Activated CD4-positive, alpha-beta T cell treated with anti-CD3 and anti-CD28 coated beads, Interleukin-2, amount 10 ng/mL, durations not matched to agents 7 days and 5 days (primary cell): ENCODE measurements at regions not wholly inside any gene's neighbourhood (a gene's known extent, or its start where the extent isn't known, plus 50 kb on each side); places are given as distances from the start of the nearest gene placed in this dataset.

ENCODE experiments used
- CTCF ChIA-PET: fragments of 350-600 bp; sonication (Branson Sonifier 250); formaldehyde crosslinking; loops from one replicate; lab custom pipeline; 2021; ENCODE audit warnings: antibody characterized with exemption; lab: Charles Lee
- POLR2A ChIA-PET: fragments of 350-600 bp; sonication (Branson Sonifier 250); formaldehyde crosslinking; loops from one replicate; lab custom pipeline; 2021; ENCODE audit warnings: antibody characterized with exemption; lab: Charles Lee
- DNase-seq: peaks from one replicate; pipeline ENCODE4 v3.0.0-alpha.2; 2020
- H3K27ac Mint-ChIP-seq: one replicate; pipeline ENCODE4 v1.8.0; 2021; ENCODE audit warnings: mild to moderate bottlenecking, moderate library complexity, mixed read lengths
- H3K27me3 Mint-ChIP-seq: one replicate; pipeline ENCODE4 v1.8.0; 2021; ENCODE audit warnings: mixed read lengths
- H3K36me3 Mint-ChIP-seq: one replicate; pipeline ENCODE4 v1.8.0; 2021; ENCODE audit warnings: low read depth, mixed read lengths
- H3K4me1 Mint-ChIP-seq: one replicate; pipeline ENCODE4 v1.8.0; 2021; ENCODE audit warnings: mixed read lengths
- H3K4me3 Mint-ChIP-seq: one replicate; pipeline ENCODE4 v1.8.0; 2021; ENCODE audit warnings: mild to moderate bottlenecking, moderate library complexity, mixed read lengths
- H3K9me3 Mint-ChIP-seq: one replicate; pipeline ENCODE4 v1.8.0; 2021; ENCODE audit warnings: mixed read lengths

- POLR2A ChIA-PET: no interaction called here
These were observed 306.0 kb downstream of the BCL11B start for GRCh38 chr14:98966016-98966415.

DNA sequence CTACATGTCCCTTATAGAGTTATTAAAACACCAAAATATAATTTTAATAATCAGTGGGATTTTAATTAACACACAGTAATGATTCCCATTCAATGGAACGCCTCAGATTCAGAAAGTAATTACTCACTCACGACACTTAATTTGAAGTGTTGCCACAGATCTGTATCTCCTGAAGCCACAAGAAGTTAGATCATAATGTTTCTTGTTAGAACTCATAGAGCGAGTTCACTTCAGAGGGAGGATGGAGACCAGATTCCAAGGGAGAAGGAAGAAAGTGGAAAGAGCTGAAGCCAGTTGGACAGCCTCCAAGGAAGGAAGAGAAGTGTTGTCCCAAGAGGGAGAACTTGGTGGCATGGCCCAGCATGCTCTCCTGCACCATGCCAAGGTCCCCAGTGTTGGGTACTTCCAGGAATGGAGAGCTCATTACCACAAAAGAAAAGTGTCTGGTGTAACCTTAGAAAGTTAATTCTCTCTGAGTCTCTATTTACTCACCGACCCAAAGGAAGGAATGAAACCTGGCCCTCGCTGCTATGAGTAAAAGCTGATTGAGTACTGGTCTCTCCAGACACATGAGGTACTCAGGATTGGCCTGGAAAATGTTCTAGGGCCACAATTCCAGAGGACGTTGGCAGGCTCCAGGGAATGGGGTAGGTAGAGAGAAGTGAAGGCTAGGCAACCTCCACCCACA lies 305.4 kb downstream of the BCL11B start:
- Mint-ChIP-seq H3K9me3 (peaks cover 5% of the 10 kb centered on the region), H3K4me3 (no peak overlapping the region), H3K36me3 (no peaks in the 10 kb centered on the region), H3K4me1 (peaks cover 26% of the 10 kb centered on the region), H3K27me3 (no peaks in the 10 kb centered on the region), H3K27ac (no peak overlapping the region)
- POLR2A ChIA-PET: no interaction called here
- DNase-seq: no peak
- CTCF ChIA-PET: interaction anchor here (0.5 kb wide), 1 partner anchor 181 kb away, joined by 4 read pairs; no protein-coding TSS in a partner anchor

More at GRCh38 chr14:98966016-98966415, 306.0 kb downstream of the BCL11B start:
- Mint-ChIP-seq H3K27ac (no peak overlapping the region), H3K9me3 (peaks cover 5% of the 10 kb centered on the region), H3K27me3 (no peaks in the 10 kb centered on the region), H3K36me3 (no peaks in the 10 kb centered on the region), H3K4me1 (peaks cover 26% of the 10 kb centered on the region), H3K4me3 (no peak overlapping the region)
- no peak for DNase-seq
- CTCF ChIA-PET: interaction anchor here (1.6 kb wide), 1 partner anchor 13 kb away, joined by 6 read pairs; no protein-coding TSS in a partner anchor

- Mint-ChIP-seq H3K9me3 (peaks cover 12% of the 10 kb centered on the region), H3K4me1 (peaks cover 4% of the 10 kb centered on the region), H3K36me3 (peaks cover 8% of the 10 kb centered on the region), H3K4me3 (no peak overlapping the region), H3K27ac (no peak overlapping the region), H3K27me3 (peaks cover 5% of the 10 kb centered on the region)
- no peak for DNase-seq
- CTCF ChIA-PET: no interaction called here
- POLR2A ChIA-PET: no interaction called here
These were observed 297.9 kb downstream of the BCL11B start for GRCh38 chr14:98974113-98974512.

DNA sequence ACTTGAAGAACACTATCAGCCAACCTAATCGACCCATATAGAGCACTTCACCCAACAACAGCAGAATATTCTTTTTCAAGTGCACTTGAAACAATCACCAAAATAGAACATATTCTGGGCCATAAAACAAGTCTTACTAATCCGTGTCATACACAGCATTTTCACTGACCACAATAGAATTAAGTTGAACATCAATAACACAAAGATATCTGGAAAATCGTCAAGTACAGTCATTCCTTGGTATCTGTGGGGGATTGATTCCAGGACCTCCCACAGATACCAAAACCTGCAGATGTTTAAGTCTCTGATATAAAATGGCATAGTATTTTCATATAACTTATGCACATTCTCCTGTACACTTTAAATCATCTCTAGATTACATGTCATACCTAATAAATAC lies 295.7 kb downstream of the BCL11B start:
- CTCF ChIA-PET: no interaction called here
- peaks cover 9% of the 10 kb centered on the region for H3K4me1 Mint-ChIP-seq

GRCh38 chr14:98977451-98977850 lies 294.5 kb downstream of the BCL11B start:
- DNase-seq: no peak
- peaks cover 16% of the 10 kb centered on the region for H3K4me1 Mint-ChIP-seq
- peaks cover 27% of the 10 kb centered on the region for H3K9me3 Mint-ChIP-seq
- H3K27ac Mint-ChIP-seq: no peak overlapping the region
- H3K4me3 Mint-ChIP-seq: no peak overlapping the region
- ChIA-PET POLR2A (no interaction called here), CTCF (no interaction called here)
- H3K36me3 Mint-ChIP-seq: peaks cover 16% of the 10 kb centered on the region
- peaks cover 5% of the 10 kb centered on the region for H3K27me3 Mint-ChIP-seq

More for the DNA sequence above, 295.7 kb downstream of the BCL11B start:
- no peak for DNase-seq
- Mint-ChIP-seq H3K9me3 (peaks cover 23% of the 10 kb centered on the region), H3K36me3 (peaks cover 16% of the 10 kb centered on the region), H3K27ac (no peak overlapping the region), H3K4me3 (no peak overlapping the region), H3K27me3 (peaks cover 5% of the 10 kb centered on the region)
- POLR2A ChIA-PET: no interaction called here

DNA sequence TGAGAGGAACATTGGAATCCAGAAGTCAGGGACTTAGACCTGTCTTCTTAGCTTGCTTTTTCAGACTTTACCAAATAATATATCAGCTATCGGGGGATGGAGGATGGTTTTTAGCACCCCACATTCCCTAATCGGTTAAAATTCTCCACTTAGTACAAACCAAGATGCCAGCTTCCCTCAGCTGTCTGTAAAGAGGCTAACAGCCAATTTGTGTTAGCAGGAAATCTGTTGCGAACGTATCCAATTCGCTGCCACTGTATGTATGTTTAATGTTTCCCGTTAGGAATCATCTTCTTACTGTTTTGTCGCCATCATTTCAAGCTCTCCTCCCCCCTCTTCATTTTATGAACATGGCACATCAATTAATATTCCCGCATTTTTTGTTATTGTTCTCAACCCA lies 289.0 kb downstream of the BCL11B start:
- Mint-ChIP-seq H3K36me3 (peaks cover 14% of the 10 kb centered on the region), H3K4me1 (peaks cover 56% of the 10 kb centered on the region), H3K27me3 (peaks cover 1% of the 10 kb centered on the region), H3K27ac (peak overlapping the region; percentile 97), H3K4me3 (no peak overlapping the region), H3K9me3 (peaks cover 23% of the 10 kb centered on the region)
- ChIA-PET POLR2A (no interaction called here), CTCF (interaction anchor here (0.7 to 1.3 kb wide), 2 partner anchors 11 to 247 kb away, joined by 3 to 4 read pairs; no protein-coding TSS in a partner anchor)
- DNase-seq: no peak

- Mint-ChIP-seq H3K9me3 (peaks cover 18% of the 10 kb centered on the region), H3K4me1 (peaks cover 64% of the 10 kb centered on the region), H3K4me3 (peak overlapping the region; percentile 48), H3K27ac (peak overlapping the region; percentile 97), H3K36me3 (peaks cover 12% of the 10 kb centered on the region), H3K27me3 (no peaks in the 10 kb centered on the region)
- CTCF ChIA-PET: interaction anchor here (0.8 to 2.0 kb wide), 7 partner anchors 10 to 845 kb away, joined by 3 to 17 read pairs (median 4); no protein-coding TSS in a partner anchor
- no peak for DNase-seq
- POLR2A ChIA-PET: interaction anchor here (0.9 kb wide), 1 partner anchor 11 kb away, joined by 6 read pairs; no protein-coding TSS in a partner anchor
These were observed 287.8 kb downstream of the BCL11B start for GRCh38 chr14:98984027-98984718.

DNA sequence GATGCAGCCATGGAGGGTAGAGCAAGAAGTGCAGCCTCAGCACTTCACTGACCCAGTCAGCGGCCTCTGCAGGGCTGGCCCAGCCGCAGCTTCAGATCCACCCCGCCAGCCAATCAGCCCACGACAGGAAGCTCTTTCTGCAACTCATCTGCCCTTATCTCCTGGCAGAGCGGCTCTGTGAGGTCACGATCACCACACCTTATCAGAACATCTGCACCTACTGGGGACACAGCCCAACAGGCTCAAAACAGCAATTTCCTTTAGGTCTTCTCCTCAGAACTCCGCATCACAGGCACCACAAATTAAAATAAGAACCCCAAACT lies 287.3 kb downstream of the BCL11B start:
- CTCF ChIA-PET: interaction anchor here (0.8 to 2.0 kb wide), 6 partner anchors 9 to 845 kb away, joined by 4 to 17 read pairs (median 4); no protein-coding TSS in a partner anchor
- POLR2A ChIA-PET: interaction anchor here (0.9 kb wide), 1 partner anchor 10 kb away, joined by 6 read pairs; no protein-coding TSS in a partner anchor
- H3K27me3 Mint-ChIP-seq: no peaks in the 10 kb centered on the region
- H3K4me1 Mint-ChIP-seq: peaks cover 64% of the 10 kb centered on the region
- peak overlapping the region; percentile 97 for H3K27ac Mint-ChIP-seq
- peak overlapping the region; percentile 48 for H3K4me3 Mint-ChIP-seq
- H3K9me3 Mint-ChIP-seq: peaks cover 16% of the 10 kb centered on the region
- peaks cover 10% of the 10 kb centered on the region for H3K36me3 Mint-ChIP-seq
- DNase-seq: peak; percentile 89

- POLR2A ChIA-PET: interaction anchor here (2.3 kb wide), 1 partner anchor 9 kb away, joined by 6 read pairs; no protein-coding TSS in a partner anchor
- CTCF ChIA-PET: interaction anchor here (1.1 to 3.3 kb wide), 3 partner anchors 9 to 205 kb away, joined by 3 to 17 read pairs (median 3); no protein-coding TSS in a partner anchor
- H3K4me3 Mint-ChIP-seq: peak overlapping the region; percentile 37
These were observed 278.2 kb downstream of the BCL11B start for GRCh38 chr14:98993818-98994217.

DNA sequence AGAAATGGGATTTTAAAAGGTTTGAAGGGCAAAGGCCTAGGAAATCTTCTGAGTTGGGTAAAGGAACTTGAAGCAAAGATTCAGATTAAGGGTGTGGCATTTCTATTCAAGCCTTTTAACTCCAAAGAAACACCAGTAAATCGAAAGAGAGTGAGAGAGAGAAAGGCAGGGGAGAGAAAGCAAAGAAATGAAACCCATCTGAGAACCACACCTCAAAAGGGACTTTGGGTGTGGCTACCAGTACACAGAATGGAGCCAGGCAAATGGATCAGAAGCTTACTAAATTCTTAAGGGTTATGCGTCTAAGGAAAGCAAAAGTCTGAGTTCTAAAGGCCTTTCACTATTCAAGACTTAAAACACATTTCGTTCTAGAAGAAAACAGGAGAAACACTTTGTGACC lies 277.4 kb downstream of the BCL11B start:
- Mint-ChIP-seq H3K4me3 (peak overlapping the region; percentile 37), H3K36me3 (peaks cover 43% of the 10 kb centered on the region), H3K4me1 (peaks cover 46% of the 10 kb centered on the region), H3K27me3 (no peaks in the 10 kb centered on the region), H3K9me3 (peaks cover 27% of the 10 kb centered on the region), H3K27ac (peak overlapping the region; percentile 98)
- peak; percentile 62 for DNase-seq
- ChIA-PET POLR2A (interaction anchor here (2.3 kb wide), 1 partner anchor 10 kb away, joined by 6 read pairs; no protein-coding TSS in a partner anchor), CTCF (interaction anchor here (0.9 to 3.3 kb wide), 4 partner anchors 10 to 272 kb away, joined by 3 to 17 read pairs (median 3); no protein-coding TSS in a partner anchor)

More at GRCh38 chr14:98993818-98994217, 278.2 kb downstream of the BCL11B start:
- Mint-ChIP-seq H3K27me3 (no peaks in the 10 kb centered on the region), H3K27ac (peak overlapping the region; percentile 98), H3K36me3 (peaks cover 45% of the 10 kb centered on the region), H3K9me3 (peaks cover 28% of the 10 kb centered on the region), H3K4me1 (peaks cover 48% of the 10 kb centered on the region)
- no peak for DNase-seq

GRCh38 chr14:98997526-98998205 lies 274.3 kb downstream of the BCL11B start:
- peaks cover 32% of the 10 kb centered on the region for H3K36me3 Mint-ChIP-seq
- H3K27ac Mint-ChIP-seq: peak overlapping the region; percentile 31
- H3K27me3 Mint-ChIP-seq: no peaks in the 10 kb centered on the region
- ChIA-PET POLR2A (no interaction called here), CTCF (interaction anchor here (1.7 kb wide), 1 partner anchor 13 kb away, joined by 4 read pairs; no protein-coding TSS in a partner anchor)
- H3K9me3 Mint-ChIP-seq: peaks cover 24% of the 10 kb centered on the region
- DNase-seq: no peak
- peaks cover 40% of the 10 kb centered on the region for H3K4me1 Mint-ChIP-seq
- no peak overlapping the region for H3K4me3 Mint-ChIP-seq

DNA sequence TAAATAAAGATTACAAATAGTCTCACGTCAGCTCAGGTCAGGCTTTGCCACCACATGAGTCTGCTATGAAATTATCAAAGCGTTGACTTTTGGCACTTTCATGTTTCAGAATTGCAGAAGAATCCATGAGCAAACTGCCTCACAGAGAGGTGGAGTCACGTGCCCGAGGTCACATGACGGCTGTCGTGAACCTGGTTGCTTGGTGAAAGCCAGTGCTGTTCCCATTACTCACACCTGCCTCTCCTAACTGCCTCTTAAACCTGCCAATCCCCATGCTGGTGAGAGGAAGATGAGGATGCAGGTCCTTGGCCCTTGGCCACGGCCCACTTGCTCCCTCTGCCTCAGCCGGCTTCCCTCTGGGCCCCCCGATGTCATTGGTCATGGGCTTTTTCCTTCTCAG lies 272.7 kb downstream of the BCL11B start:
- H3K9me3 Mint-ChIP-seq: peaks cover 16% of the 10 kb centered on the region
- no peak overlapping the region for H3K4me3 Mint-ChIP-seq
- ChIA-PET POLR2A (no interaction called here), CTCF (interaction anchor here (0.6 kb wide), 1 partner anchor 109 kb away, joined by 3 read pairs; no protein-coding TSS in a partner anchor)
- peaks cover 19% of the 10 kb centered on the region for H3K36me3 Mint-ChIP-seq
- H3K27me3 Mint-ChIP-seq: no peaks in the 10 kb centered on the region
- H3K4me1 Mint-ChIP-seq: peaks cover 26% of the 10 kb centered on the region
- DNase-seq: no peak
- H3K27ac Mint-ChIP-seq: no peak overlapping the region
